IgD-negative memory B cell (primary cell): ENCODE measurements at regions not wholly inside any gene's neighbourhood (a gene's known extent, or its start where the extent isn't known, plus 50 kb on each side); places are given as distances from the start of the nearest gene placed in this dataset.
"Not testable (repeated sequence)": the region's sequence is repeated elsewhere in the genome, so short reads cannot be mapped to it uniquely, and the experiment has no call there.

Experiments used
- H3K27ac Mint-ChIP-seq, 3 donors: one replicate each; pipeline ENCODE4 v1.8.0; 2020 to 2022; ENCODE audit warnings: mild to moderate bottlenecking in 3 of 3, mixed read lengths in 3 of 3, moderate library complexity in 1 of 3
- H3K27me3 Mint-ChIP-seq: one replicate; pipeline ENCODE4 v1.8.0; 2021; ENCODE audit warnings: mixed read lengths
- H3K36me3 Mint-ChIP-seq: one replicate; pipeline ENCODE4 v1.8.0; 2020; ENCODE audit warnings: mild to moderate bottlenecking, mixed read lengths
- H3K4me1 Mint-ChIP-seq, 3 donors: one replicate each; pipeline ENCODE4 v1.8.0; 2020 to 2022; ENCODE audit warnings: mixed read lengths in 3 of 3, mild to moderate bottlenecking in 1 of 3
- H3K4me3 Mint-ChIP-seq, 4 donors: one replicate each; pipeline ENCODE4 v1.8.0; 2020 to 2022; ENCODE audit warnings: mild to moderate bottlenecking in 4 of 4, mixed read lengths in 4 of 4, moderate library complexity in 3 of 4
- H3K9me3 Mint-ChIP-seq, 3 donors: one replicate each; pipeline ENCODE4 v1.8.0; 2020 to 2021; ENCODE audit warnings: mixed read lengths in 3 of 3, mild to moderate bottlenecking in 1 of 3

GRCh38 chr1:87969040-87969439, 640.4 kb downstream of the LMO4 start:
- H3K27me3 Mint-ChIP-seq, result no peaks in the 10 kb centered on the region
- no peak overlapping the region for H3K4me3 Mint-ChIP-seq
- no peak overlapping the region for H3K27ac Mint-ChIP-seq
- H3K36me3 Mint-ChIP-seq, result peaks cover under 1% of the 10 kb centered on the region
- no peaks in the 10 kb centered on the region for H3K4me1 Mint-ChIP-seq
- no peaks in the 10 kb centered on the region for H3K9me3 Mint-ChIP-seq

- H3K9me3 Mint-ChIP-seq, result no peaks in the 10 kb centered on the region
- H3K27ac Mint-ChIP-seq, result no peak overlapping the region
- H3K4me1 Mint-ChIP-seq, result no peaks in the 10 kb centered on the region
- H3K4me3 Mint-ChIP-seq, result no peak overlapping the region
- peaks cover 1% of the 10 kb centered on the region for H3K36me3 Mint-ChIP-seq
- peaks cover 3% of the 10 kb centered on the region for H3K27me3 Mint-ChIP-seq
Observed at GRCh38 chr1:87972811-87973210, 644.1 kb downstream of the LMO4 start.

GRCh38 chr1:87973896-87974295, 645.2 kb downstream of the LMO4 start:
- H3K9me3 Mint-ChIP-seq, result no peaks in the 10 kb centered on the region
- H3K27me3 Mint-ChIP-seq, result peaks cover 4% of the 10 kb centered on the region
- no peak overlapping the region for H3K27ac Mint-ChIP-seq
- no peaks in the 10 kb centered on the region for H3K4me1 Mint-ChIP-seq
- peaks cover 1% of the 10 kb centered on the region for H3K36me3 Mint-ChIP-seq
- no peak overlapping the region for H3K4me3 Mint-ChIP-seq

GRCh38 chr1:87976316-87976715, 647.6 kb downstream of the LMO4 start:
- Mint-ChIP-seq H3K27me3 (peaks cover 6% of the 10 kb centered on the region), H3K4me1 (no peaks in the 10 kb centered on the region), H3K27ac (no peak overlapping the region), H3K36me3 (peaks cover 1% of the 10 kb centered on the region), H3K4me3 (no peak overlapping the region), H3K9me3 (no peaks in the 10 kb centered on the region)

GRCh38 chr1:87977145-87977544, 648.5 kb downstream of the LMO4 start:
- Mint-ChIP-seq H3K4me1 (no peaks in the 10 kb centered on the region), H3K27ac (no peak overlapping the region), H3K4me3 (no peak overlapping the region), H3K9me3 (no peaks in the 10 kb centered on the region), H3K36me3 (peaks cover 1% of the 10 kb centered on the region), H3K27me3 (peaks cover 6% of the 10 kb centered on the region)

GRCh38 chr1:87979079-87979478, 650.4 kb downstream of the LMO4 start:
- peaks cover 11% of the 10 kb centered on the region for H3K27me3 Mint-ChIP-seq
- H3K4me1 Mint-ChIP-seq, result no peaks in the 10 kb centered on the region
- no peaks in the 10 kb centered on the region for H3K9me3 Mint-ChIP-seq
- H3K4me3 Mint-ChIP-seq, result no peak overlapping the region
- no peak overlapping the region for H3K27ac Mint-ChIP-seq
- H3K36me3 Mint-ChIP-seq, result peaks cover under 1% of the 10 kb centered on the region

GRCh38 chr1:87980494-87980893, 651.8 kb downstream of the LMO4 start:
- H3K4me1 Mint-ChIP-seq, result no peaks in the 10 kb centered on the region
- no peak overlapping the region for H3K4me3 Mint-ChIP-seq
- peaks cover 11% of the 10 kb centered on the region for H3K27me3 Mint-ChIP-seq
- no peaks in the 10 kb centered on the region for H3K9me3 Mint-ChIP-seq
- no peak overlapping the region for H3K27ac Mint-ChIP-seq
- no peaks in the 10 kb centered on the region for H3K36me3 Mint-ChIP-seq

GRCh38 chr1:87981386-87981785, 652.7 kb downstream of the LMO4 start:
- H3K9me3 Mint-ChIP-seq, result no peaks in the 10 kb centered on the region
- no peaks in the 10 kb centered on the region for H3K36me3 Mint-ChIP-seq
- H3K4me1 Mint-ChIP-seq, result peaks cover 0 to 3% (median 0%) of the 10 kb centered on the region in 3 donors
- no peak overlapping the region for H3K4me3 Mint-ChIP-seq
- H3K27me3 Mint-ChIP-seq, result peaks cover 11% of the 10 kb centered on the region
- H3K27ac Mint-ChIP-seq, result no peak overlapping the region

- H3K27me3 Mint-ChIP-seq, result peaks cover 11% of the 10 kb centered on the region
- no peak overlapping the region for H3K27ac Mint-ChIP-seq
- no peak overlapping the region for H3K4me3 Mint-ChIP-seq
- peaks cover 0 to 3% (median 0%) of the 10 kb centered on the region in 3 donors for H3K4me1 Mint-ChIP-seq
- H3K9me3 Mint-ChIP-seq, result no peaks in the 10 kb centered on the region
- no peaks in the 10 kb centered on the region for H3K36me3 Mint-ChIP-seq
Observed at GRCh38 chr1:87981810-87982209, 653.1 kb downstream of the LMO4 start.

GRCh38 chr1:87983841-87984240, 655.2 kb downstream of the LMO4 start:
- no peak overlapping the region for H3K4me3 Mint-ChIP-seq
- no peak overlapping the region for H3K27ac Mint-ChIP-seq
- H3K4me1 Mint-ChIP-seq, result peaks cover 0 to 3% (median 0%) of the 10 kb centered on the region in 3 donors
- peaks cover 7% of the 10 kb centered on the region for H3K27me3 Mint-ChIP-seq
- no peaks in the 10 kb centered on the region for H3K9me3 Mint-ChIP-seq
- H3K36me3 Mint-ChIP-seq, result no peaks in the 10 kb centered on the region

- H3K9me3 Mint-ChIP-seq, result peaks cover 0 to 2% (median 0%) of the 10 kb centered on the region in 3 donors
- H3K27me3 Mint-ChIP-seq, result peaks cover 4% of the 10 kb centered on the region
- no peaks in the 10 kb centered on the region for H3K36me3 Mint-ChIP-seq
- H3K4me3 Mint-ChIP-seq, result no peak overlapping the region
- H3K4me1 Mint-ChIP-seq, result peaks cover 0 to 3% (median 0%) of the 10 kb centered on the region in 3 donors
- no peak overlapping the region for H3K27ac Mint-ChIP-seq
Observed at GRCh38 chr1:87985071-87985470, 656.4 kb downstream of the LMO4 start.

- Mint-ChIP-seq H3K27me3 (peaks cover 4% of the 10 kb centered on the region), H3K27ac (no peak overlapping the region), H3K9me3 (peaks cover 0 to 2% (median 0%) of the 10 kb centered on the region in 3 donors), H3K4me3 (no peak overlapping the region), H3K36me3 (no peaks in the 10 kb centered on the region), H3K4me1 (peaks cover 0 to 3% (median 0%) of the 10 kb centered on the region in 3 donors)
Observed at GRCh38 chr1:87986130-87986866, 657.6 kb downstream of the LMO4 start.

GRCh38 chr1:87989346-87989745, 660.7 kb downstream of the LMO4 start:
- Mint-ChIP-seq H3K27me3 (peaks cover 4% of the 10 kb centered on the region), H3K4me1 (peaks cover 0 to 3% (median 0%) of the 10 kb centered on the region in 3 donors), H3K4me3 (no peak overlapping the region)

GRCh38 chr1:87992536-87992935, 663.9 kb downstream of the LMO4 start:
- not testable (repeated sequence) for H3K4me1 Mint-ChIP-seq, H3K27ac Mint-ChIP-seq, H3K4me3 Mint-ChIP-seq, H3K9me3 Mint-ChIP-seq, H3K27me3 Mint-ChIP-seq, H3K36me3 Mint-ChIP-seq

More at GRCh38 chr1:87989346-87989745, 660.7 kb downstream of the LMO4 start:
- H3K27ac Mint-ChIP-seq, result no peak overlapping the region
- H3K36me3 Mint-ChIP-seq, result no peaks in the 10 kb centered on the region
- H3K9me3 Mint-ChIP-seq, result peaks cover 0 to 2% (median 0%) of the 10 kb centered on the region in 3 donors

GRCh38 chr1:87993051-87993450, 664.4 kb downstream of the LMO4 start:
- H3K4me1 Mint-ChIP-seq, result no peaks in the 10 kb centered on the region
- no peak overlapping the region for H3K27ac Mint-ChIP-seq
- no peak overlapping the region for H3K4me3 Mint-ChIP-seq
- no peaks in the 10 kb centered on the region for H3K36me3 Mint-ChIP-seq
- peaks cover 4% of the 10 kb centered on the region for H3K27me3 Mint-ChIP-seq
- peaks cover 0 to 2% (median 0%) of the 10 kb centered on the region in 3 donors for H3K9me3 Mint-ChIP-seq

GRCh38 chr1:87999852-88000251, 671.2 kb downstream of the LMO4 start:
- Mint-ChIP-seq H3K9me3 (peaks cover 0 to 2% (median 0%) of the 10 kb centered on the region in 3 donors), H3K4me1 (no peaks in the 10 kb centered on the region), H3K27ac (no peak overlapping the region), H3K27me3 (peaks cover 11% of the 10 kb centered on the region), H3K4me3 (no peak overlapping the region), H3K36me3 (peaks cover 1% of the 10 kb centered on the region)
